ENCODE measurements at regions not wholly inside any gene's neighbourhood (a gene's known extent, or its start where the extent isn't known, plus 50 kb on each side); places are given as distances from the start of the nearest gene placed in this dataset.

DNA sequence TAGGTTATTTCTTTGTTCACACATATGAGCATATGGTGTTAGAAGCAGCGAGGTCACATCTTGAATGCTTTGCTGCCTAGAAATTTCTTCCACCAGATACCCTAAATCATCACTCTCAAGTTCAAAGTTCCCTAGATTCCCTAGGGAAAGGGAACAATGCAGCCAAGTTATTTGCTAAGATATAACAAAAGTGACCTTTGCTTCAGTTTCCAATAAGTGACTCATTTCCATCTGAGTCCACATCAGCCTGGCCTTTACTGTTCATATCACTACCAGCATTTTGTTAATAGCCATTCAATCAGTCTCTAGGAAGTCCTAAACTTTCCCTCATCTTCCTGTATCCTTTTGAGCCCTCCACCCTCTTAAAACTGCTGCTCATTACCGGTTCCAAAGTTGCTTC, 1502.5 kb downstream of the KCNT2 start:
- no peaks in the 10 kb centered on the region for H3K9me3 ChIP-seq (ENCODE audit: low read length)
- no peak overlapping the region for H3K27ac ChIP-seq (ENCODE audit: low read depth, low read length)
- no peak overlapping the region for H3K4me3 ChIP-seq (ENCODE audit: low read depth in 1 of 2, low read length in 2 of 2)
- no peaks in the 10 kb centered on the region for H3K27me3 ChIP-seq (ENCODE audit: control insufficient read depth in 1 of 2, insufficient read depth in 2 of 2, low read length in 2 of 2)
- no peaks in the 10 kb centered on the region for H3K36me3 ChIP-seq (ENCODE audit: insufficient read depth, low read length)
- H3K4me1 ChIP-seq (ENCODE audit: insufficient read depth, low read length) = no peaks in the 10 kb centered on the region
- no peak overlapping the region for H3K9ac ChIP-seq (ENCODE audit: low read length)

DNA sequence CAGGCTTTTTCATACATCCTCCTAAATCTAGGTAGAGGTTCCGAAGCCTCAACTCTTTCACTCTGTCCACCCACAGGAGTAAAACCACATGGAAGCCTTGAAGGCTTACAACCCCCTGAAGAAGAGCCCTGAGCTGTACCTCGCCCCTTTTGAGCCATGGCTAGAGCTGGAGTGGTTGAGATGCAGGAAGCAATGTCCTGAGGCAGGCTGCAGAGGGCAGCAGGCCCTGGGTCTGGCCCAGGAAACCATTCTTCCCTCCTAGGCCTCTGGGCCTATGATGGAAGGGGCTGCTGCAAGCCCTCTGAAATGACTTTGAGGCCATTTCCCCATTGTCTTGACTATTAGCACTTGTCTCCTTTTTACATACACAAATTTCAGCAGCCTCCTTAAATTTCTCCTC, 1503.0 kb downstream of the KCNT2 start:
- Histone ChIP-seq H3K27me3 (ENCODE audit: control insufficient read depth in 1 of 2, insufficient read depth in 2 of 2, low read length in 2 of 2) (no peaks in the 10 kb centered on the region), H3K4me1 (ENCODE audit: insufficient read depth, low read length) (no peaks in the 10 kb centered on the region), H3K4me3 (ENCODE audit: low read depth in 1 of 2, low read length in 2 of 2) (no peak overlapping the region), H3K9me3 (ENCODE audit: low read length) (no peaks in the 10 kb centered on the region), H3K27ac (ENCODE audit: low read depth, low read length) (no peak overlapping the region), H3K36me3 (ENCODE audit: insufficient read depth, low read length) (no peaks in the 10 kb centered on the region), H3K9ac (ENCODE audit: low read length) (no peak overlapping the region)

DNA sequence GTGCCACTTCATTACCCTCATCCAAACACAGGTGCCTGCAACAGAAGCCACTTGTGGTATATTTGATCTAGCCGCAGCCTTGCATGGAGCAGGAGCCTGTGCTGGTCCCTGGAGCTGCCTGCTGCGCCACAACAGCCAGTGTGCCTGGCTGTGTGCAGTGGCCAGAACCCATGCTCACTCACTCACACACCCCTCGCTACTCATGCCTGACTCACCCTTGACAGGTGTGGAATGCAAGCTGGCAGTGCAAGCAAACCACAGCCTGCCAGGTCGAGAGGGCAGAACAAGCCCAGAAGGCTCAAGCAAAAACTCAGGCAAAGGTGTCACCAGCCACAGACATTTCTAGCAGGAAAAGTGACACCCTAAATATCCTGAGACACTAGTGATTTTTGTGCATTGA, 1510.9 kb downstream of the KCNT2 start:
- Histone ChIP-seq H3K27me3 (ENCODE audit: control insufficient read depth in 1 of 2, insufficient read depth in 2 of 2, low read length in 2 of 2) (no peaks in the 10 kb centered on the region), H3K4me1 (ENCODE audit: insufficient read depth, low read length) (no peaks in the 10 kb centered on the region), H3K9me3 (ENCODE audit: low read length) (no peaks in the 10 kb centered on the region), H3K4me3 (ENCODE audit: low read depth in 1 of 2, low read length in 2 of 2) (no peak overlapping the region), H3K9ac (ENCODE audit: low read length) (no peak overlapping the region), H3K27ac (ENCODE audit: low read depth, low read length) (no peak overlapping the region), H3K36me3 (ENCODE audit: insufficient read depth, low read length) (no peaks in the 10 kb centered on the region)

DNA sequence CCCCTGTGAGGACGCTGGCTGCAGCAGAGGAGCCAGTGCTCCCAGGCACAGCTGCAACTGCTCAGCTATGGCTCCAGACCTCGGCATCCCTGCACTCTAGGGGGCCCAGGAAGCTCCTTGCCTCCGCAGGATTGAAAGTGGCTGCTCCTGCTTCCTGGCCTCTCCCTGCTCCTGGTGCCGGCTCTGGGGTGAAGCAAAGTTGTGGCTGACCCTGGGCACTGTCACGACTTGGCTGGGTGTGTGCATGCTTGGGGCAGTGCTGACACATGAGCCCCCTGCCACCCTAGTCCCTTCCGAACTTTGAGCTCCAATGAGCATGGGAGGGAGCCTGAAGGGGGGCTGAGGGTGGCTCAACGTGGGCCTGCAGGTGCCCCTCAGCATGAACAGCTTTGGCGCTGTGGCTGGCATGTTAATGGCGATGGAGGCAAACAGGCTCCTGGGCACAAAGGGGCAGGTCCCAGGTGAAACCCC, 1512.2 kb downstream of the KCNT2 start:
- Histone ChIP-seq H3K9ac (ENCODE audit: low read length) (no peak overlapping the region), H3K36me3 (ENCODE audit: insufficient read depth, low read length) (no peaks in the 10 kb centered on the region), H3K4me3 (ENCODE audit: low read depth in 1 of 2, low read length in 2 of 2) (no peak overlapping the region), H3K27me3 (ENCODE audit: control insufficient read depth in 1 of 2, insufficient read depth in 2 of 2, low read length in 2 of 2) (no peaks in the 10 kb centered on the region), H3K9me3 (ENCODE audit: low read length) (no peaks in the 10 kb centered on the region), H3K4me1 (ENCODE audit: insufficient read depth, low read length) (no peaks in the 10 kb centered on the region), H3K27ac (ENCODE audit: low read depth, low read length) (no peak overlapping the region)

DNA sequence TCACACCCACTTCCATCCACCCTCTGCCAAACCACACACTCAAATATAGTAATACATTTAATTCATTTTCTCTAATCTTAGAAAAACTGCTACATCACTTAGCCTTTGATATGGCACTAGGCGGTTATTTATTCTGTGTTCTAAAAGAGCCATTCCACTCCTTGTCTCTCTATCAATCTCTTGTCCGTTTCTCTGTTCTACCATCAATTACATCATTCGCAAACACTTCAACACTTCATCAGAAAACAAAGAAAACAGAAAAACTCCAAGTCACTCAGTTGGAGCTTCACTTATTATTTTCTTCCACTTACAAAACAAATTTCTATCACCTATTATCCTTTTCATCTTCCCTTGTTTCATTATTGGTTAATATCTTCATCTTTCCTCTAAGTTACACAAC, 1523.0 kb downstream of the KCNT2 start:
- Histone ChIP-seq H3K4me3 (ENCODE audit: low read depth in 1 of 2, low read length in 2 of 2) (no peak overlapping the region), H3K27me3 (ENCODE audit: control insufficient read depth in 1 of 2, insufficient read depth in 2 of 2, low read length in 2 of 2) (no peaks in the 10 kb centered on the region), H3K9me3 (ENCODE audit: low read length) (no peaks in the 10 kb centered on the region), H3K36me3 (ENCODE audit: insufficient read depth, low read length) (no peaks in the 10 kb centered on the region), H3K4me1 (ENCODE audit: insufficient read depth, low read length) (no peaks in the 10 kb centered on the region), H3K27ac (ENCODE audit: low read depth, low read length) (no peak overlapping the region), H3K9ac (ENCODE audit: low read length) (no peak overlapping the region)

DNA sequence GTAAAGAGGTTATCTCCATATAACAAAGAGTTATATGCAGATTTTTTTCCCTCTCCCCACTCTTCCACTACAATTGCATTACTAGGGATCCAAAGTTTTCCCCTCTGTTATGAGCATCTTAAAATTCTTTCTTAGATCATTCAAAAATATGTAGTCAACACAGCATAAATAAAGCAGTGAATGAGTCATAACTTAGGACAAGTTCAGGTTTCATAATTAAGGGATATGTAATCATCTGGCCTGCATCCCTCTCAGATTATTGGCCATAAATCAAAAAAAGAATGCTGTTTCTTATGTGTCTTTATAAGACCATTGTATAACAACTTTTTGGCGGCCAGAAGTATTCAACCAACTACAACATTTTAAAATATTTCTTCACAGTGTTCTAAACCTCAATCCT, 1526.1 kb downstream of the KCNT2 start:
- Histone ChIP-seq H3K4me1 (ENCODE audit: insufficient read depth, low read length) (no peaks in the 10 kb centered on the region), H3K27ac (ENCODE audit: low read depth, low read length) (no peak overlapping the region), H3K36me3 (ENCODE audit: insufficient read depth, low read length) (no peaks in the 10 kb centered on the region), H3K27me3 (ENCODE audit: control insufficient read depth in 1 of 2, insufficient read depth in 2 of 2, low read length in 2 of 2) (no peaks in the 10 kb centered on the region), H3K9me3 (ENCODE audit: low read length) (no peaks in the 10 kb centered on the region), H3K9ac (ENCODE audit: low read length) (no peak overlapping the region), H3K4me3 (ENCODE audit: low read depth in 1 of 2, low read length in 2 of 2) (no peak overlapping the region)

DNA sequence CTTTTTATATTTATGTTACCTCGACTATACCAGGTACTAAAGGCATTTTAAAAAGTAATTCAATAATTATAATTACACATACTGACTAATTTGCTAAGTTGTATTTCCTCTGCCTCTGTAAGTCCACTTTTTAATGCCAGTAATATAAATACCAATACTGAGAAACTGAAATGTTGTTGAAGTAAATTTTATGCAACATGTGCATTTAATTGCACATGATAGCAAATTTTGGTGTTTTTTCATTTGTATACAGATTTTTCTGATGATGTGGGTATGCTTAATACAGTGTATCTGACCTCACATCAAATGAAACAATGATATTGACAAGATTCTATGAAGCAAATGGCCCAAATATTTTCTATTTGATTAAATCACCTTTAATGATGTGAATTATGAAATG, 1531.6 kb downstream of the KCNT2 start:
- no peaks in the 10 kb centered on the region for H3K9me3 ChIP-seq (ENCODE audit: low read length)
- no peak overlapping the region for H3K4me3 ChIP-seq (ENCODE audit: low read depth in 1 of 2, low read length in 2 of 2)
- H3K9ac ChIP-seq (ENCODE audit: low read length) = no peak overlapping the region
- H3K4me1 ChIP-seq (ENCODE audit: insufficient read depth, low read length) = no peaks in the 10 kb centered on the region
- no peak overlapping the region for H3K27ac ChIP-seq (ENCODE audit: low read depth, low read length)
- H3K27me3 ChIP-seq (ENCODE audit: control insufficient read depth in 1 of 2, insufficient read depth in 2 of 2, low read length in 2 of 2) = no peaks in the 10 kb centered on the region
- H3K36me3 ChIP-seq (ENCODE audit: insufficient read depth, low read length) = no peaks in the 10 kb centered on the region

DNA sequence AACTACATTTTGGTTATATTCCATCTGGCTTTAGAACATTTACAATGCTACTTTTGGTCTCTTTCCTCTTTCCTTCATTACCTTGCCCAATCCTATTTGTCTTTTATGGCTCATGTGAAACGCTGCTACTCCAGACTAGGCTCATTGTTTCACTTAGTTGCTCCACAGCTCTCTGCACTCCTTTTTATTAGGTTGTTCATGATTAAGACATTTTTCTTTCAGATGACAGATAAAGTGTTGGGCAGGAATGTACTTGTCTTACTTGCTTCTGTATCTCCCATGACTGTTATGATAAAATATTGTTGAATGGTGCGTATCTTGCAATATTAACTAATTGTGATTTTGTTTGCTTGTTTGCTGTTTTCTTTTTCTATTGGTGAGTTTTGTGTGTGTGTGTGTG, 1532.3 kb downstream of the KCNT2 start:
- H3K4me3 ChIP-seq (ENCODE audit: low read depth in 1 of 2, low read length in 2 of 2) = no peak overlapping the region
- no peak overlapping the region for H3K9ac ChIP-seq (ENCODE audit: low read length)
- H3K36me3 ChIP-seq (ENCODE audit: insufficient read depth, low read length) = no peaks in the 10 kb centered on the region
- no peaks in the 10 kb centered on the region for H3K9me3 ChIP-seq (ENCODE audit: low read length)
- no peak overlapping the region for H3K27ac ChIP-seq (ENCODE audit: low read depth, low read length)
- no peaks in the 10 kb centered on the region for H3K27me3 ChIP-seq (ENCODE audit: control insufficient read depth in 1 of 2, insufficient read depth in 2 of 2, low read length in 2 of 2)
- no peaks in the 10 kb centered on the region for H3K4me1 ChIP-seq (ENCODE audit: insufficient read depth, low read length)

DNA sequence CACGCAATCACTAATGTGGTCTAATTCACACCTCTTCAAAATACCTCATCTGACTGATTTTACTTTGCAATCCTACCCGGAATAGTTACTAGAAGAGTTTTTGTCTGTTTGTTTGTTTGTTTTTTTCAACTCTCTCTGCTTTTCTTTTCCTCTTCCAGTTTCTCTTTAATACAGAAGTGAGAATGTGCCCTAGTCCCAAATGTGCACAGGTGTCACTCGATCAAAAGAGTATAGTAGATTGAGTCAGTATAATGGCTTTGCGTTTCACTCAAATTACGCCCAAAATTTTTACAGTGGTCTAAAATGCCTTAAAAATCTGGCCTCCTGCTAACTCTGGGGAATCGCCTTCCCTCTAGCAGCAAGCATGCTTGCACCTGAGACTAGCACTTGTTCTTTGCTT, 1536.8 kb downstream of the KCNT2 start:
- H3K9me3 ChIP-seq (ENCODE audit: low read length) = no peaks in the 10 kb centered on the region
- H3K36me3 ChIP-seq (ENCODE audit: insufficient read depth, low read length) = no peaks in the 10 kb centered on the region
- no peak overlapping the region for H3K4me3 ChIP-seq (ENCODE audit: low read depth in 1 of 2, low read length in 2 of 2)
- H3K27ac ChIP-seq (ENCODE audit: low read depth, low read length) = no peak overlapping the region
- H3K9ac ChIP-seq (ENCODE audit: low read length) = no peak overlapping the region
- no peaks in the 10 kb centered on the region for H3K27me3 ChIP-seq (ENCODE audit: control insufficient read depth in 1 of 2, insufficient read depth in 2 of 2, low read length in 2 of 2)
- H3K4me1 ChIP-seq (ENCODE audit: insufficient read depth, low read length) = no peaks in the 10 kb centered on the region

DNA sequence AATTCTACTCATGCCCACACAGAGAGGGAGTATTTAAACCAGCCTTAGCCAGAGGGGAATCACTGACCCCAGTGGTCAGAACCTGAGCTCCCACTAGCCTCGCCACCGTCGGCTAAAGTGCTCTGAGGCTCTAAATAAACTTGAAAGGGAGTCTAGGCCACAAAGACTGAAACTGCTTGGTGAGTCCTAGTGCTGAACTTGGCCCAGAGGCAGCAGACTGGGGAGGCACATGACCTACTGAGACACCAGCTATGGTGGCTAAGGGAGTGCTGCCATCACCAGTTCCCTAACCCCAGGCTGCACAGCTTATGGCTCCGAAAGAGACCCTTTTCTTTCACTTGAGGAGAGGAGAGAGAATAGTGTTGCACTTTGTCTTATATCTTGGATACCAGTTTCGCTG, 1542.8 kb downstream of the KCNT2 start:
- H3K27me3 ChIP-seq (ENCODE audit: control insufficient read depth in 1 of 2, insufficient read depth in 2 of 2, low read length in 2 of 2) = no peaks in the 10 kb centered on the region
- no peaks in the 10 kb centered on the region for H3K9me3 ChIP-seq (ENCODE audit: low read length)
- H3K9ac ChIP-seq (ENCODE audit: low read length) = no peak overlapping the region
- no peak overlapping the region for H3K4me3 ChIP-seq (ENCODE audit: low read depth in 1 of 2, low read length in 2 of 2)
- H3K4me1 ChIP-seq (ENCODE audit: insufficient read depth, low read length) = no peaks in the 10 kb centered on the region
- H3K36me3 ChIP-seq (ENCODE audit: insufficient read depth, low read length) = no peaks in the 10 kb centered on the region
- no peak overlapping the region for H3K27ac ChIP-seq (ENCODE audit: low read depth, low read length)

DNA sequence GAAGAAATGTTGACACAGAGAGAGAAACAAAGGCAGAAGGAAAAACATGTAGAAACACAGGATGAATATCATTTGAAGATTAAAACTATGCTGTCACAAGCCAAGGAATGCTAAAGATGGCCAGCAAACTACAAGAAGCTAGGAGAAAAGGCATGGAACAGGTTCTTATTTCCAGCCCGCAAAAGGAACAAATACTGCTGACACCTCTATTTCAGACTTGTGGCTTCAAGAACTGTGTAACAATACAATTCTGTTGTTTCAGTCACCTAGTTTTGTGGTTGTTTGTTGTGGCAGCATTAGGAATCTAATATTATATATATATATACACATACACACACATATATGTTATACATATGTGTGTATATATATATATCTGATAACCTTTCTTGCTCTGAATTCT, 1543.9 kb downstream of the KCNT2 start:
- H3K4me3 ChIP-seq (ENCODE audit: low read depth in 1 of 2, low read length in 2 of 2) = no peak overlapping the region
- no peaks in the 10 kb centered on the region for H3K36me3 ChIP-seq (ENCODE audit: insufficient read depth, low read length)
- no peaks in the 10 kb centered on the region for H3K4me1 ChIP-seq (ENCODE audit: insufficient read depth, low read length)
- H3K27ac ChIP-seq (ENCODE audit: low read depth, low read length) = no peak overlapping the region
- H3K27me3 ChIP-seq (ENCODE audit: control insufficient read depth in 1 of 2, insufficient read depth in 2 of 2, low read length in 2 of 2) = no peaks in the 10 kb centered on the region
- no peak overlapping the region for H3K9ac ChIP-seq (ENCODE audit: low read length)
- H3K9me3 ChIP-seq (ENCODE audit: low read length) = no peaks in the 10 kb centered on the region

DNA sequence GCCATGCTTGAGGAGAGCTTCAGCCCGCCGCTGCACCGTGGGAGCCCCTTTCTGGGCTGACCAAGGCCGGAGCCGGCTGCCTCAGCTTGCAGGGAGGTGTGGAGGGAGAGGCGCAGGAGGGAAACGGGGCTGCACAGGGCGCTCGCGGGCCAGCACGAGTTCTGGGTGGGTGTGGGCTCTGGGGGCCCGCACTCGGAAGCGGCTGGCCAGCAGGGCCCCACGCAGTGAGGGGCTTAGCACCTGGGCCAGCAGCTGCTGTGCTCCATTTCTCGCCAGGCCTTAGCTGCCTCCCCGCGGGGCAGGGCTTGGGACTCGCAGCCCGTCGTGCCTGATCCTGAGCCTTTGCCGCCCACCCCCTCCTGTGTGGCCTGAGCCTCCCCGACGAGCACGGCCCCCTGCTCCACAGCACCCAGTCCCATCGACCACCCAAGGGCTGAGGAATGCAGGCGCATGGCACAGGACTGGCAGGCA, 1554.0 kb downstream of the KCNT2 start:
- Histone ChIP-seq H3K4me3 (ENCODE audit: low read depth in 1 of 2, low read length in 2 of 2) (no peak overlapping the region), H3K9ac (ENCODE audit: low read length) (no peak overlapping the region), H3K9me3 (ENCODE audit: low read length) (no peaks in the 10 kb centered on the region), H3K27ac (ENCODE audit: low read depth, low read length) (no peak overlapping the region), H3K27me3 (ENCODE audit: control insufficient read depth in 1 of 2, insufficient read depth in 2 of 2, low read length in 2 of 2) (no peaks in the 10 kb centered on the region), H3K36me3 (ENCODE audit: insufficient read depth, low read length) (no peaks in the 10 kb centered on the region), H3K4me1 (ENCODE audit: insufficient read depth, low read length) (no peaks in the 10 kb centered on the region)

Data from muscle layer of colon (tissue), 2 donors.